GM12878 (cell line): ENCODE measurements at regions not wholly inside any gene's neighbourhood (a gene's known extent, or its start where the extent isn't known, plus 50 kb on each side); places are given as distances from the start of the nearest gene placed in this dataset.

Experiments
- ATAC-seq: fragments of 200-7000 bp; cut with Tn5 transposase; 3 replicates; pipeline ENCODE4 v1.9.1; 2020; ENCODE audit warnings: mild to moderate bottlenecking, moderate library complexity
- BruUV-seq: library from RNA; stranded (reverse); fragments of 400-500 nt; replicated peaks from 2 replicates; lab custom pipeline; 2021; lab: Mats Ljungman, UMichigan
- CTCF ChIA-PET: fragments of 300-600 bp; sonication (Branson Sonifier 250); formaldehyde crosslinking; extraction: SDS; loops from one replicate; lab custom pipeline; 2021; ENCODE audit warnings: inconsistent platforms; lab: Yijun Ruan, JAX
- POLR2A ChIA-PET: fragments of 350-600 bp; formaldehyde crosslinking; extraction: SDS; loops from one replicate; lab custom pipeline; 2021; ENCODE audit warnings: inconsistent platforms; lab: Charles Lee
- RAD21 ChIA-PET: fragments of 300-600 bp; sonication (Branson Sonifier 250); formaldehyde crosslinking; loops from one replicate; lab custom pipeline; 2023; ENCODE audit warnings: antibody characterized with exemption; ENCODE audit not compliant: unreplicated experiment; lab: Charles Lee
- SMC1A ChIA-PET: fragments of 300-600 bp; sonication (Branson Sonifier 250); formaldehyde crosslinking; loops from one replicate; lab custom pipeline; 2023; ENCODE audit not compliant: unreplicated experiment, uncharacterized antibody; lab: Charles Lee
- DNase-seq: peaks from one replicate; pipeline ENCODE4 v3.0.0-alpha.2; 2011; ENCODE audit warnings: low read depth, low spot score
- FAIRE-seq: peaks from 3 replicates; lab custom pipeline; 2011; peaks lifted over from hg19 to GRCh38; lab: Jason Lieb, UNC
- H2AFZ ChIP-seq: 2 replicates; pipeline ENCODE4 v1.6.0; 2011; ENCODE audit warnings: low read depth, low read length, control low read depth; ENCODE audit not compliant: control insufficient read depth
- H3K27ac ChIP-seq: 2 replicates; pipeline ENCODE4 v1.5.1; 2011; ENCODE audit warnings: control low read depth; ENCODE audit not compliant: control insufficient read depth, insufficient read depth
- H3K27me3 ChIP-seq, 2 experiments: replicated peaks in 1 of 2; 2 replicates each; pipeline versions ENCODE4 v1.6.0 to v1.6.1; 2011; ENCODE audit warnings: low read length in 1 of 2; ENCODE audit not compliant: control insufficient read depth in 2 of 2, insufficient read depth in 2 of 2
- H3K36me3 ChIP-seq, 2 experiments: 2 replicates each; pipeline ENCODE4 v1.5.1; 2011; ENCODE audit warnings: low read length in 1 of 2; ENCODE audit not compliant: control insufficient read depth in 2 of 2, insufficient read depth in 2 of 2
- H3K4me1 ChIP-seq: 2 replicates; pipeline ENCODE4 v1.6.1; 2011; ENCODE audit warnings: mild to moderate bottlenecking, low read length, moderate library complexity, mixed read lengths; ENCODE audit not compliant: control insufficient read depth, insufficient read depth
- H3K4me2 ChIP-seq: 2 replicates; pipeline ENCODE4 v1.6.0; 2011; ENCODE audit warnings: control low read depth; ENCODE audit not compliant: control insufficient read depth, insufficient read depth
- H3K4me3 ChIP-seq: fragments of 200-600 bp; sonication (generic); 2 replicates; pipeline ENCODE4 v1.5.1; 2016
- H3K79me2 ChIP-seq: 2 replicates; pipeline ENCODE4 v1.6.0; 2011; ENCODE audit warnings: low read length; ENCODE audit not compliant: control insufficient read depth, insufficient read depth
- H3K9ac ChIP-seq: 2 replicates; pipeline ENCODE4 v1.8.0; 2011; ENCODE audit warnings: low read length, control low read depth, mixed read lengths; ENCODE audit not compliant: control insufficient read depth, insufficient read depth
- H3K9me3 ChIP-seq: replicated peaks from 3 replicates; pipeline ENCODE4 v1.5.1; 2011; ENCODE audit warnings: mild to moderate bottlenecking, low read length; ENCODE audit not compliant: control insufficient read depth, insufficient read depth
- H4K20me1 ChIP-seq: 2 replicates; pipeline ENCODE4 v1.6.0; 2011; ENCODE audit not compliant: control insufficient read depth, insufficient read depth
- BHLHE40 ChIP-seq, 2 experiments: fragments of 450-650 bp in 1 of 2; IDR thresholded peaks; 2 replicates each; pipeline ENCODE4 v1.6.1; 2011 to 2017; ENCODE audit warnings: low read depth in 2 of 2, borderline replicate concordance in 1 of 2, improper control_type of control experiment in 1 of 2, low read length in 1 of 2, mild to moderate bottlenecking in 1 of 2
- CHD1 ChIP-seq: IDR thresholded peaks from 2 replicates; pipeline ENCODE4 v1.6.1; 2012; ENCODE audit warnings: low read depth, low read length, improper control_type of control experiment
- CHD4 ChIP-seq: fragments of 200-600 bp; sonication (generic); IDR thresholded peaks from 2 replicates; pipeline ENCODE4 v1.6.1; 2016; ENCODE audit warnings: mild to moderate bottlenecking
- E2F8 ChIP-seq: fragments of 450-650 bp; IDR thresholded peaks from 2 replicates; pipeline ENCODE4 v1.6.1; 2018; ENCODE audit warnings: mild to moderate bottlenecking, low read depth, moderate library complexity; ENCODE audit not compliant: partially characterized antibody
- FOS ChIP-seq: IDR thresholded peaks from 3 replicates; pipeline ENCODE4 v1.6.1; 2011; ENCODE audit warnings: borderline replicate concordance; ENCODE audit not compliant: insufficient read length; ENCODE audit errors: extremely low read depth
- GABPA ChIP-seq: IDR thresholded peaks from 2 replicates; pipeline ENCODE4 v1.6.1; 2014; ENCODE audit warnings: antibody characterized with exemption, low read depth, mild to moderate bottlenecking, inconsistent platforms
- MEF2B ChIP-seq: fragments of 450-650 bp; IDR thresholded peaks from 2 replicates; pipeline ENCODE4 v1.6.1; 2018; ENCODE audit warnings: mild to moderate bottlenecking, moderate library complexity; ENCODE audit not compliant: partially characterized antibody, poor library complexity, severe bottlenecking
- MYB ChIP-seq: fragments of 150-350 bp; IDR thresholded peaks from 2 replicates; pipeline ENCODE4 v1.6.1; 2014; ENCODE audit warnings: mild to moderate bottlenecking, low read depth, low read length, borderline replicate concordance
- POU2F2 ChIP-seq: IDR thresholded peaks from 3 replicates; pipeline ENCODE4 v1.6.1; 2011; ENCODE audit warnings: low read depth, mild to moderate bottlenecking, low read length, borderline replicate concordance
- SIN3A ChIP-seq: IDR thresholded peaks from 2 replicates; pipeline ENCODE4 v1.6.1; 2012; ENCODE audit warnings: low read depth, low read length, improper control_type of control experiment
- SMAD1 ChIP-seq: fragments of 450-650 bp; IDR thresholded peaks from 2 replicates; pipeline ENCODE4 v1.6.1; 2018; ENCODE audit warnings: mild to moderate bottlenecking, low read depth; ENCODE audit not compliant: partially characterized antibody
- SREBF1 ChIP-seq: IDR thresholded peaks from 2 replicates; pipeline ENCODE4 v1.6.1; 2012; ENCODE audit warnings: mild to moderate bottlenecking, low read length
- SUZ12 ChIP-seq: fragments of 200-600 bp; sonication (generic); IDR thresholded peaks from one replicate; pipeline ENCODE4 v1.6.1; 2018; ENCODE audit warnings: antibody characterized with exemption, mild to moderate bottlenecking; ENCODE audit not compliant: unreplicated experiment
- WGBS: methylation state at CpG from one replicate; pipeline ENCODE4 v1.1.6; 2016; ENCODE audit warnings: low lambda C conversion rate; ENCODE audit not compliant: insufficient replicate concordance, insufficient coverage; ENCODE audit errors: missing lambda C conversion rate; 5-methylcytosine and 5-hydroxymethylcytosine counted together
- in situ Hi-C: fragments of 300-500 bp; cut with MboI; formaldehyde crosslinking; loops from 9 replicates; pipeline ENCODE4 v1.14.3; 2018; ENCODE audit warnings: mixed read lengths
- intact Hi-C: fragments of 100-400 bp; cut with micrococcal nuclease; formaldehyde crosslinking; loops from one replicate; pipeline ENCODE4 v1.14.2; 2022; ENCODE audit not compliant: unreplicated experiment

GRCh38 chr16:75806487-75806886 is 80.2 kb upstream of the CPHXL start:
- H3K9ac ChIP-seq: no peak overlapping the region
- no peak overlapping the region for H2AFZ ChIP-seq
- intact Hi-C loops (no loop called here), in situ Hi-C loops (no loop called here)
- no peaks in the 10 kb centered on the region for H3K4me1 ChIP-seq
- ATAC-seq (no peak), DNase-seq (no peak), FAIRE-seq (no peak)
- BruUV-seq: no TSS peak
- H4K20me1 ChIP-seq: no peaks in the 10 kb centered on the region
- SMC1A ChIA-PET: no interaction called here
- POLR2A ChIA-PET: no interaction called here
- H3K27me3 ChIP-seq: no peaks in the 10 kb centered on the region
- TF ChIP-seq MEF2B (no peak), SREBF1 (no peak), E2F8 (no peak), BHLHE40 (IDR thresholded peaks at IDR 0.05; ENCODE audit: borderline replicate concordance in 1 of 2, low read depth in 2 of 2, low read length in 1 of 2) (no peak), SUZ12 (no peak), CHD1 (no peak), FOS (no peak), SMAD1 (no peak), SIN3A (no peak), GABPA (no peak), MYB (no peak), CHD4 (no peak), POU2F2 (no peak)
- RAD21 ChIA-PET: no interaction called here
- H3K36me3 ChIP-seq: no peaks in the 10 kb centered on the region
- no peak overlapping the region for H3K4me3 ChIP-seq
- H3K79me2 ChIP-seq: no peaks in the 10 kb centered on the region
- no peak overlapping the region for H3K4me2 ChIP-seq
- H3K9me3 ChIP-seq: no peaks in the 10 kb centered on the region
- H3K27ac ChIP-seq: no peak overlapping the region
- WGBS: 51% methylated on average over 9 of the region's 9 CpGs
- CTCF ChIA-PET: no interaction called here
